Spleen (tissue), 11 donors: ENCODE measurements at regions not wholly inside any gene's neighbourhood (a gene's known extent, or its start where the extent isn't known, plus 50 kb on each side); places are given as distances from the start of the nearest gene placed in this dataset.

ENCODE experiments used
- DNase-seq: peaks from one replicate; pipeline ENCODE4 v3.0.0-alpha.2; 2020
- H3K27ac ChIP-seq, 8 donors: fragments of 200-600 bp; sonication (generic) in 7 of 8; 1 replicate in 4 of 8; 2 replicates in 4 of 8; pipeline versions ENCODE4 v1.5.0 to v1.8.0; 2016 to 2021; ENCODE audit warnings: inconsistent platforms in 4 of 8, mild to moderate bottlenecking in 4 of 8, moderate library complexity in 1 of 8
- H3K27me3 ChIP-seq, 7 donors: fragments of 200-600 bp; sonication (generic) in 6 of 7; replicated peaks in 1 of 7; 1 replicate in 4 of 7; 2 replicates in 3 of 7; pipeline versions ENCODE4 v1.5.0 to v1.8.0; 2016 to 2021; ENCODE audit warnings: inconsistent platforms in 3 of 7, mild to moderate bottlenecking in 1 of 7
- H3K36me3 ChIP-seq, 6 donors: fragments of 200-600 bp; sonication (generic) in 5 of 6; 1 replicate in 4 of 6; 2 replicates in 2 of 6; pipeline versions ENCODE4 v1.5.0 to v1.8.0; 2016 to 2021; ENCODE audit warnings: inconsistent platforms in 2 of 6
- H3K4me1 ChIP-seq, 6 donors: fragments of 200-600 bp; sonication (generic) in 5 of 6; 1 replicate in 3 of 6; 2 replicates in 3 of 6; pipeline versions ENCODE4 v1.5.0 to v1.8.0; 2016 to 2021; ENCODE audit warnings: inconsistent platforms in 3 of 6
- H3K4me3 ChIP-seq, 8 donors: fragments of 200-600 bp; sonication (generic) in 7 of 8; 1 replicate in 4 of 8; 2 replicates in 4 of 8; pipeline versions ENCODE4 v1.5.0 to v1.8.0; 2016 to 2021; ENCODE audit warnings: inconsistent platforms in 4 of 8, mild to moderate bottlenecking in 4 of 8, moderate library complexity in 2 of 8
- H3K9me3 ChIP-seq, 8 donors: fragments of 200-600 bp; sonication (generic) in 7 of 8; 1 replicate in 4 of 8; 2 replicates in 4 of 8; pipeline versions ENCODE4 v1.5.0 to v1.8.0; 2016 to 2021; ENCODE audit warnings: inconsistent platforms in 4 of 8
- CTCF ChIP-seq, 11 experiments: fragments of 200-600 bp in 7 of 11; fragments of 450-650 bp in 4 of 11; sonication (generic) in 4 of 11; IDR thresholded peaks in 8 of 11; conservative IDR thresholded peaks in 3 of 11; 1 replicate in 7 of 11; 2 replicates in 4 of 11; pipeline versions ENCODE4 v1.4.0 to v1.8.0; 2016 to 2021; ENCODE audit warnings: antibody characterized with exemption in 11 of 11, inconsistent platforms in 4 of 11, mild to moderate bottlenecking in 1 of 11
- POLR2A ChIP-seq, 3 donors: fragments of 450-650 bp; IDR thresholded peaks; one replicate each; pipeline ENCODE4 v1.5.1; 2017; ENCODE audit warnings: antibody characterized with exemption in 3 of 3, mild to moderate bottlenecking in 1 of 3
- POLR2AphosphoS5 ChIP-seq, 3 donors: sonication (generic); formaldehyde crosslinking; IDR thresholded peaks; one replicate each; pipeline ENCODE4 v1.5.1; 2017; ENCODE audit warnings: antibody characterized with exemption in 3 of 3
- WGBS, 5 donors: extraction: QIAGEN DNeasy Blood & Tissue Kit in 3 of 5; methylation state at CpG; one replicate each; pipeline versions ENCODE4 v1.1.5 to v1.1.7; 2013 to 2018; 5-methylcytosine and 5-hydroxymethylcytosine counted together
- intact Hi-C: fragments of 100-400 bp; cut with DNase I; formaldehyde crosslinking; loops from one replicate; pipeline ENCODE4 v1.15.0; 2023; ENCODE audit warnings: low total_unique reads
- donor health status: healthy with polysubstance abuse.
- donor health status: DM: no; HTN: no; CAD: no; lungs with moderate emphysema.
- donor health status: DM: no; HTN: no; CAD: no.
- donor health status: Bipolar disorder and iron deficiency.
- donor health status: healthy.
- donor health status: DM: no; HTN: no; CAD: no.
- donor health status: DM: yes; HTN: yes; CAD: no.

GRCh38 chr16:79899716-79900115 lies 299.2 kb upstream of the MAF start:
- DNase-seq, result no peak
- Histone ChIP-seq H3K4me3 (no peak overlapping the region), H3K4me1 (no peaks in the 10 kb centered on the region), H3K27ac (no peak overlapping the region), H3K9me3 (peaks cover 0 to 3% (median 0%) of the 10 kb centered on the region in 8 donors), H3K27me3 (no peaks in the 10 kb centered on the region), H3K36me3 (no peaks in the 10 kb centered on the region)
- no peak for TF ChIP-seq POLR2AphosphoS5 (IDR thresholded peaks at IDR 0.05)
- intact Hi-C loops, result no loop called here

DNA sequence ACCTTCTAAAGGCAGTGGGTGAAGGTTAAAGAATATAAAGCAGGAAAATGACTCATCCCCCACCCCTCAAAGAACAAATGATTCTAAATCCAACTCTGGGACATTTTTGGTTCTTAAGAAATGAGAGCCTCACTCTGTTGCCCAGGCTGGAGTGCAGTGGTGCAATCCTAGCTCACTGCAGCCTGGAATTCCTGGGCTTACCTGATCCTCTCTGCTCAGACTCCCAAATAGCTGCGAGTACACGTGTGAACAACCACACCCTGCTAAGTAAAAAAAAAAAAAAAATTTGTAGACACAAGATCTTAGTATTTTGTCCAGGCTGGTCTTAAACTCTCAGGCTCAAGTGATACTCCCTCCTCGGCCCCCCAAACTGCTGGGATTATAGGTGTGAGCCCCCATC lies 298.8 kb upstream of the MAF start:
- Histone ChIP-seq H3K4me1 (no peaks in the 10 kb centered on the region), H3K36me3 (no peaks in the 10 kb centered on the region), H3K9me3 (peaks cover 0 to 3% (median 0%) of the 10 kb centered on the region in 8 donors), H3K27ac (no peak overlapping the region), H3K27me3 (no peaks in the 10 kb centered on the region), H3K4me3 (no peak overlapping the region)
- TF ChIP-seq POLR2AphosphoS5 (IDR thresholded peaks at IDR 0.05) (no peak), POLR2A (IDR thresholded peaks at IDR 0.05) (no peak), CTCF (IDR thresholded peaks at IDR 0.05 in 8 of 11, conservative IDR thresholded peaks at IDR 0.05 in 3 of 11) (no peak)
- DNase-seq, result no peak
- intact Hi-C loops, result no loop called here
- 79 to 87% (median 84%) methylated on average over 3 of the region's 3 CpGs for WGBS, 5 donors

DNA sequence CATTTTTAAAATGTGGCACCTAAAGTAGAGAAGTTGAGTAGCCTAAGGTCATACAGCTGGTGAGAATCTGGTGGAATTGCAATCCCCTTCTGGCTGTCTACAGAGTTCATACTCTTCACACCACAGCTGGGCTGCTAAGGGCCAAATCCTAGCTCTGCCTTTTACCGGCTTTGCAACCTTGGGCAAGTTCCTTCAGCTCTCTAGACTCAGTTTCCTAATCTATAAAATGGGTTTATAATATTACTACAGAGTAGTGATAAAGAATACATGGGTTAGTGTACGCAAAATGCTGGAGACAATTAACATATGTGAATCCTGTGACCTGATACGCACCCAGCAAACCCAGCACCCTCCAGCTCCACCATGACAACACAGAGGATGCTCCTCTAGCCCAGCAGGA lies 298.2 kb upstream of the MAF start:
- H3K4me1 ChIP-seq, result no peaks in the 10 kb centered on the region
- H3K9me3 ChIP-seq, result peaks cover 0 to 3% (median 0%) of the 10 kb centered on the region in 8 donors
- H3K27me3 ChIP-seq, result no peaks in the 10 kb centered on the region
- no peaks in the 10 kb centered on the region for H3K36me3 ChIP-seq
- WGBS, 5 donors, result 72 to 96% (median 90%) methylated on average over 3 of the region's 3 CpGs
- no peak for TF ChIP-seq POLR2AphosphoS5 (IDR thresholded peaks at IDR 0.05)
- no peak for TF ChIP-seq CTCF (IDR thresholded peaks at IDR 0.05 in 8 of 11, conservative IDR thresholded peaks at IDR 0.05 in 3 of 11)
- no peak for TF ChIP-seq POLR2A (IDR thresholded peaks at IDR 0.05)
- no peak overlapping the region for H3K4me3 ChIP-seq
- intact Hi-C loops, result no loop called here
- H3K27ac ChIP-seq, result no peak overlapping the region
- no peak for DNase-seq

DNA sequence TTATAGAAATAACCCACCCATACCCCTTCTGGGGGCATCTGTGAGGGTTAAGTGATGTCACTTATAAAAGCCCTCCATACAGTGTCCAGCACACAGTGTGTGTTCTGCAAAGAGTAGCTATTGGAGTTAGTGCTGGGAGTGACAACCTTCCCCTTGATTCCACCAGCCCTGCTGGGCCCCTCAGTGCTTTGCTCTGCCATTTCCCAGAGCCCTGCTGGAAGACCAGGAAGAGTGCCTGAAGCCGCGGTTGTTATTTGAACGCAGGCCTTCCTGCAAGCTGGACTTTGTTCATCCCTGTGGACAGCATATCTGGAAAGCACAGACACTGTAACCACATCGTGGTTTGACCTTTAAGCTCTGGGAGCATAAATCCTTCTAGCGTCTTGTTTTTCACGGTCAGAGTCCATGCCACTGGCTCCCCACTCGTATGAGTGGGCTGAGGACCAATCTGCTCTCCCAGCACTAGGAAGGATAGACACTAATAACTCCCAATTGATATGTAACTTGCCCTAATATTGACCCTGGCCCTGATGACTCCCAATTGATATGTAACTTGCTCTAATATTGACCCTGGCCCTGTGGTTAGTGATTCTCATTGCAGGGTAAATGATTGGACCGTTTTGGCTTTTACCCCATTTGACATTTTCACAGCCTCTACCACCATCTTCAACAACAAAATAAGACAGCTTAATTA lies 297.1 kb upstream of the MAF start:
- Histone ChIP-seq H3K27ac (no peak overlapping the region), H3K27me3 (no peaks in the 10 kb centered on the region), H3K36me3 (no peaks in the 10 kb centered on the region), H3K4me1 (no peaks in the 10 kb centered on the region), H3K9me3 (peaks cover 0 to 3% (median 0%) of the 10 kb centered on the region in 8 donors), H3K4me3 (no peak overlapping the region)
- intact Hi-C loops, result no loop called here
- 62 to 73% (median 64%) methylated on average over 7 to 8 of the region's 8 CpGs for WGBS, 5 donors
- DNase-seq, result no peak
- TF ChIP-seq POLR2A (IDR thresholded peaks at IDR 0.05) (no peak), CTCF (IDR thresholded peaks at IDR 0.05 in 8 of 11, conservative IDR thresholded peaks at IDR 0.05 in 3 of 11) (no peak), POLR2AphosphoS5 (IDR thresholded peaks at IDR 0.05) (no peak)

- Histone ChIP-seq H3K27ac (no peak overlapping the region), H3K9me3 (peaks cover 0 to 3% (median 0%) of the 10 kb centered on the region in 8 donors), H3K27me3 (no peaks in the 10 kb centered on the region), H3K36me3 (no peaks in the 10 kb centered on the region), H3K4me1 (no peaks in the 10 kb centered on the region), H3K4me3 (no peak overlapping the region)
- DNase-seq, result no peak
- TF ChIP-seq POLR2A (IDR thresholded peaks at IDR 0.05), result no peak
- TF ChIP-seq POLR2AphosphoS5 (IDR thresholded peaks at IDR 0.05), result no peak
- TF ChIP-seq CTCF (IDR thresholded peaks at IDR 0.05 in 8 of 11, conservative IDR thresholded peaks at IDR 0.05 in 3 of 11), result no peak
- WGBS, 5 donors, result 62 to 82% (median 73%) methylated on average over 2 of the region's 2 CpGs
- intact Hi-C loops, result no loop called here
Measured at GRCh38 chr16:79897104-79897452, 296.5 kb upstream of the MAF start.
